GF-D8 (cell line): ENCODE measurements at regions not wholly inside any gene's neighbourhood (a gene's known extent, or its start where the extent isn't known, plus 50 kb on each side); places are given as distances from the start of the nearest gene placed in this dataset.
"Not testable (repeated sequence)": the region's sequence is repeated elsewhere in the genome, so short reads cannot be mapped to it uniquely, and the experiment has no call there.

Source experiments
- DNase-seq: peaks from one replicate; lab custom pipeline; 2025; lab: John Stamatoyannopoulos, UW

- DNase-seq = no peak
These were observed 404.6 kb upstream of the FAT1 start for GRCh38 chr4:187128222-187128621.

- DNase-seq = no peak
These were observed 405.3 kb upstream of the FAT1 start for GRCh38 chr4:187128976-187129375.

- DNase-seq = not testable (repeated sequence)
These were observed 408.2 kb upstream of the FAT1 start for GRCh38 chr4:187131826-187132225.

GRCh38 chr4:187135878-187136277 lies 412.2 kb upstream of the FAT1 start:
- DNase-seq = no peak

GRCh38 chr4:187139141-187139540 lies 415.5 kb upstream of the FAT1 start:
- no peak for DNase-seq

GRCh38 chr4:187141101-187141500 lies 417.4 kb upstream of the FAT1 start:
- DNase-seq = no peak

GRCh38 chr4:187149229-187149945 lies 425.7 kb upstream of the FAT1 start:
- DNase-seq = no peak

GRCh38 chr4:187157380-187157958 lies 433.8 kb upstream of the FAT1 start:
- no peak for DNase-seq

- DNase-seq = no peak
These were observed 434.3 kb upstream of the FAT1 start for GRCh38 chr4:187158003-187158402.

GRCh38 chr4:187160486-187160885 lies 436.8 kb upstream of the FAT1 start:
- DNase-seq = no peak

- no peak for DNase-seq
These were observed 443.3 kb upstream of the FAT1 start for GRCh38 chr4:187166886-187167512.

GRCh38 chr4:187171706-187172339 lies 448.2 kb upstream of the FAT1 start:
- DNase-seq = no peak

GRCh38 chr4:187172340-187172761 lies 448.7 kb upstream of the FAT1 start:
- no peak for DNase-seq

- no peak for DNase-seq
These were observed 451.1 kb upstream of the FAT1 start for GRCh38 chr4:187174749-187175148.

GRCh38 chr4:187175197-187175596 lies 451.5 kb upstream of the FAT1 start:
- no peak for DNase-seq

- DNase-seq = no peak
These were observed 452.7 kb upstream of the FAT1 start for GRCh38 chr4:187176261-187176910.

- DNase-seq = no peak
These were observed 454.4 kb upstream of the FAT1 start for GRCh38 chr4:187178084-187178483.

- DNase-seq = no peak
These were observed 454.9 kb upstream of the FAT1 start for GRCh38 chr4:187178587-187178986.

GRCh38 chr4:187179086-187180058 lies 455.7 kb upstream of the FAT1 start:
- DNase-seq = no peak

GRCh38 chr4:187181054-187181453 lies 457.4 kb upstream of the FAT1 start:
- DNase-seq = no peak

GRCh38 chr4:187183346-187183745 lies 459.7 kb upstream of the FAT1 start:
- DNase-seq = no peak
